Effector memory CD4-positive, alpha-beta T cell (primary cell): ENCODE measurements at regions not wholly inside any gene's neighbourhood (a gene's known extent, or its start where the extent isn't known, plus 50 kb on each side); places are given as distances from the start of the nearest gene placed in this dataset.

Experiments
- DNase-seq, 3 donors: peaks; one replicate each; pipeline ENCODE4 v3.0.0-alpha.2; 2020
- H3K27ac ChIP-seq: 2 replicates; pipeline ENCODE4 v1.7.0; 2013; ENCODE audit warnings: mild to moderate bottlenecking, low read length, moderate library complexity; ENCODE audit not compliant: insufficient read depth, poor library complexity, severe bottlenecking
- H3K27me3 ChIP-seq: replicated peaks from 2 replicates; pipeline ENCODE4 v1.7.0; 2013; ENCODE audit warnings: mild to moderate bottlenecking, low read length; ENCODE audit not compliant: insufficient read depth, control insufficient read depth, poor library complexity, severe bottlenecking
- H3K36me3 ChIP-seq: 2 replicates; pipeline ENCODE4 v1.7.0; 2013; ENCODE audit warnings: mild to moderate bottlenecking, low read length, moderate library complexity; ENCODE audit not compliant: control insufficient read depth, insufficient read depth
- H3K4me1 ChIP-seq: 2 replicates; pipeline ENCODE4 v1.7.0; 2013; ENCODE audit warnings: low read length, mild to moderate bottlenecking; ENCODE audit not compliant: control insufficient read depth, insufficient read depth, poor library complexity, severe bottlenecking
- H3K4me3 ChIP-seq: 2 replicates; pipeline ENCODE4 v1.7.0; 2013; ENCODE audit warnings: low read length, low read depth, mild to moderate bottlenecking; ENCODE audit not compliant: insufficient read depth, poor library complexity, severe bottlenecking
- H3K9me3 ChIP-seq: 2 replicates; pipeline ENCODE4 v1.7.0; 2013; ENCODE audit warnings: mild to moderate bottlenecking, low read length, moderate library complexity; ENCODE audit not compliant: control insufficient read depth

DNA sequence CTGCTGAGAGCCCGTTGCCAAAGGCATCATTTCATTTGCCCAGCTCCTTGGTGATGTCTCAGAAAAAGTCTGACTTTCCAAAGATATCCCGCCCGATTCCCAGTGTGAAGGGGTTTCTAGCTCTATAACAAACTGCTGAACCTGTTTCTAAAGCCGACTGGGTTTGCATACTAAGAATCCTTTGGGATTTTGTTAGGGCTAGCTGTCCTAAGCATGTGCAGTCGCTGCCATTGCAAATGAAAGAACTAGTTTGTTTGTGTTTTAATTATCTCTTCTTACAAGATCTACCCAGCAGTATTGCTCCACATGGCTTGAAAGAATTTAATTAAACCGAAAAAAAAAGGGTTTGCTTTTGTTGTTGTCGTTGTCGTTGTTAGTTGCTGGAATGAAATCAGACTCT, 476.6 kb downstream of the GATA3 start:
- Histone ChIP-seq H3K4me3 (no peak overlapping the region), H3K4me1 (no peaks in the 10 kb centered on the region), H3K9me3 (no peaks in the 10 kb centered on the region), H3K27ac (no peak overlapping the region), H3K27me3 (peaks cover 3% of the 10 kb centered on the region), H3K36me3 (no peaks in the 10 kb centered on the region)
- no peak for DNase-seq

DNA sequence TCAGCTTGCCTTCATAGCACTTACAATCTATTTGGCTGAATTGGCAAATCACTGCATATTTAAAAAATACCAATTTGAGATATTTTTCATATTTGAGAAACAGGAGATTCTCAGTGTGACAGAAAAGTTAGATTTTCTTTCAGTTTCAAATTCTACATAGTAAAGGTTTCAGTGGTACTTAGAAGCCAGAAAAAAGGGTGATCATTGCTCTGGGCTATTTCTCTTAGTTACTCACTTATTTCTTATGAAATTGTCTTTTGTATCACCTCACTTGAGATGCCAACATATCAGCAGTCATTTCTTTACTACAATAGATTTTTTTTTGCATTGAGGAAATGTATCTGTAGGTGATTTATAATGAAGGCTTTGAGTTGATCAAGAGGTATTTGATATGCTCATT, 478.2 kb downstream of the GATA3 start:
- Histone ChIP-seq H3K4me3 (no peak overlapping the region), H3K4me1 (no peaks in the 10 kb centered on the region), H3K27ac (no peak overlapping the region), H3K9me3 (no peaks in the 10 kb centered on the region), H3K27me3 (no peaks in the 10 kb centered on the region), H3K36me3 (no peaks in the 10 kb centered on the region)
- no peak for DNase-seq

DNA sequence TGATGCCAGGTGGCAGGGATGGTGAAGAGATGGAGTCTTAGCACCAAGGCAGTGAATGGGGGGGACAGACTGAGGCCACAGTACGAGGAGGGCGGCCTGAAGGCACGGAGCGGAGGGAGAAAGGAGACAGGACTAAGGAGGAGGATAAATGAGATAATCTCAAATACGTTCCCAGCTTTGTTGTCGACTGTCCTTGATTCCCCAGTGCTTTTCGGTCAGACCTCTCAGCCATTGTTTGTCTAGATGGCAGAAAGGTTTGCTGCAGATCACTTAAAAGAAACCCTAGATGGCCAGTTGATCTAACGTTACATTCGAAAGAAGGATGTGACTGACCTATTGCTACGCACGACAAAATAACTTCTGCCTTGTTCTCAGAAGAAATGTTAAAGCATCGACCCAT, 479.0 kb downstream of the GATA3 start:
- Histone ChIP-seq H3K9me3 (no peaks in the 10 kb centered on the region), H3K4me3 (no peak overlapping the region), H3K27me3 (no peaks in the 10 kb centered on the region)

DNA sequence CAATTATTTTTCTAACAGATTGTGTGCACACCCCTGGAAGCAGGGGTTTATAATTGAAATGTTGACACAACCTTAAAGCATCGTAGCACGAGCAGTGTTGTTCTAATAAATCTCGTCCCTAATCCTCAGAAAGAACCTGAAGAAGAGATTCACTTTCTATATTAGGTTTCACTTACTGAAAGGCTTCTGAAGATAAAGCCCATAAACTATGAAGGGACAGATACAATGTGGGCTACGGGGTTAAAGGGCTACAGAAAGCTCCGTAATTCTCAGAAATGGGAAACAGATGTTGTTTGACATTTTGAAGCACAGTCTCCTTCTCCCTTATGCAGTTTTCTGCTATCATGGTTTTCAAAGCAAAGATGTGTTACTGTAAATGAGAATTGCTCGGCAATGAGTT, 479.6 kb downstream of the GATA3 start:
- H3K4me1 ChIP-seq = no peaks in the 10 kb centered on the region
- H3K9me3 ChIP-seq = no peaks in the 10 kb centered on the region
- H3K27ac ChIP-seq = no peak overlapping the region
- H3K36me3 ChIP-seq = no peaks in the 10 kb centered on the region
- DNase-seq = no peak
- no peak overlapping the region for H3K4me3 ChIP-seq
- H3K27me3 ChIP-seq = no peaks in the 10 kb centered on the region

More for the DNA sequence above, 479.0 kb downstream of the GATA3 start:
- Histone ChIP-seq H3K27ac (no peak overlapping the region), H3K4me1 (no peaks in the 10 kb centered on the region), H3K36me3 (no peaks in the 10 kb centered on the region)
- DNase-seq = no peak

DNA sequence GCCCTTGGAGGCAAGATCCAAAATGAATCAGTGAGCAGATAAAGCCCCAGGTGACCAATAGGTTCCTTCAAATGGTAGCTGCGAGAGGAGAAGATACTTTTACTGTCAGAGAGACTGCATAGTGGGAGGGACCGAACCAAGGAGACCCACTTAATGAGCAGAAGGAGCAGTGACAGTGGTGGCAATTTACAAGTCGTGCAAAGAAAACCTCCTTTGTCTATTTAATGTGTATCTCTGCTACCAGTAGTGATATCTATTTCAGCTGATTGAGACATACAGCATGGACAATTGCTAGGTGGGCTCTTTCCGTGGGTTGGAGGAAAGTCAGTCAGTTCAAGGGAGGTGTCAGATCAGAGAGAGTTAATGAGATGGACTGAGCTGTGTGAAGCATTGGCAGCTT, 480.4 kb downstream of the GATA3 start:
- DNase-seq = no peak
- H3K27me3 ChIP-seq = no peaks in the 10 kb centered on the region
- no peaks in the 10 kb centered on the region for H3K36me3 ChIP-seq
- no peak overlapping the region for H3K4me3 ChIP-seq
- H3K4me1 ChIP-seq = no peaks in the 10 kb centered on the region
- H3K27ac ChIP-seq = no peak overlapping the region
- no peaks in the 10 kb centered on the region for H3K9me3 ChIP-seq

DNA sequence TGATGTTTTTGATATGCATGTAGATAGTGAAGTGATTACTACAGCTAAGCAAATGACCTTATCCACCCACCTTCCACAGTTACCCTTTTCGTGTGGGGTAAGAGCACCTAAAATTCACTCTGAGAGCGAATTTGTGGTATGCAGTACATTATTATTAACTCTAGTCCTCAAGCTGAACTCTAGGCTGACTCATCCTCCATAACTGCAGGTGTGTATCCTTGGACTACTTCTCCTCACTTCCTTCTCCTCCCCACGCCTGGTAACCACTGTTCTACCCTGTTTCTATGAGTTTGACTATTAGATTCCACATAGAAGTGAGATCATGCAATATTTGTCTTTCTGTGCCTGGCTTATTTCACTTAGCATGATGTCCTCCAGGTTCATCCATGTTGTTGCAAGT, 484.6 kb downstream of the GATA3 start:
- Histone ChIP-seq H3K27me3 (no peaks in the 10 kb centered on the region), H3K9me3 (no peaks in the 10 kb centered on the region), H3K4me3 (no peak overlapping the region), H3K4me1 (no peaks in the 10 kb centered on the region), H3K36me3 (no peaks in the 10 kb centered on the region), H3K27ac (no peak overlapping the region)
- DNase-seq = no peak

DNA sequence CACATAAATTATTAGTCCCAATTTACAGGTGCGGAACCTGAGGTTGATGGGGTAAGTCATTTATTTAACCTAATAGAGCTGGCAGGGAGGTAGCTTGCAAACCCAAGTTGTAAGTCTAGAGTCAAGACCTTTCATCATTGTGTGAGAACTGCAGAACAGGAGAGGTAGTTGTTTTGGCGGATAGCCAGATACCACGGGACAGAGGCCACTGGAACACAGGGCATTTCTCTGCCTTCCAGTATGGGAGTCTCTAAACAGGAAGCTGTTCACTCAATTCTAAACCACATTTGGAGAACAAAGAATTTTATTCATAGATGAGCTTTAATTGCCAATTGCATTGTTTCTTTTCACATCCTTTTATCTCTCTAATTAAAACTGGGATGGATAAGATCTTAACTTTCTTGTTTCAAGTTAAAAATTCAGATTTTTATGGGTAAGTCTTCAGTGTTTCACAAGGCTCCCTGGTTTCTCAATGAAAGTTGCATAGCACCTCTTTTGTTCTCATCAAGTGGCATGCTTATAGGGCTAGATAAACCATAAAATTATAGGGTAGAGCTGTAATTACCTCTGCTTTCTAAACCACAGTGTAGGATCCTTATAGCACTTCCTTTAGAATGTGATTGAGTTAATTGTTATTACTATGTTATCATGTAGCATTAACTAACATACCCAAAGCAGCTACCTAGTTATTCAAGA, 489.0 kb downstream of the GATA3 start:
- no peaks in the 10 kb centered on the region for H3K9me3 ChIP-seq
- H3K4me3 ChIP-seq = no peak overlapping the region
- H3K27ac ChIP-seq = no peak overlapping the region
- H3K36me3 ChIP-seq = no peaks in the 10 kb centered on the region
- H3K4me1 ChIP-seq = no peaks in the 10 kb centered on the region
- no peaks in the 10 kb centered on the region for H3K27me3 ChIP-seq
- no peak for DNase-seq

DNA sequence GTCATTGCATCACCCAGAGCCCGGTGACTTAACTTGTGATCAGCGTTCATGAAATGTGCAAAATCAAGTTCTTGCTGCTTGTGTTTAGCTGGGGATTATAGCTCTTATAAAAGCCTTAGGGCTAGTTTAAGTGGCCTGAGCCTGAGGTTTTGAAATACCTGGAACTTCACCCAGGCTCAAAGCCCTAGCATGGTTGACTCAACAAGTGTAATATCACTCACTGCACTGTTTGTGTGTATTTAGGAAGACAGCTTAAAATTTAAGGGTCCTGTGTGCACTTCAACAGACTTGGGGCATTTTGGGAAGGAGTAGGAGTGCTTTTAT, 489.5 kb downstream of the GATA3 start:
- no peak overlapping the region for H3K27ac ChIP-seq
- H3K4me1 ChIP-seq = no peaks in the 10 kb centered on the region
- no peak for DNase-seq
- H3K4me3 ChIP-seq = no peak overlapping the region
- no peaks in the 10 kb centered on the region for H3K27me3 ChIP-seq
- no peaks in the 10 kb centered on the region for H3K36me3 ChIP-seq
- no peaks in the 10 kb centered on the region for H3K9me3 ChIP-seq

DNA sequence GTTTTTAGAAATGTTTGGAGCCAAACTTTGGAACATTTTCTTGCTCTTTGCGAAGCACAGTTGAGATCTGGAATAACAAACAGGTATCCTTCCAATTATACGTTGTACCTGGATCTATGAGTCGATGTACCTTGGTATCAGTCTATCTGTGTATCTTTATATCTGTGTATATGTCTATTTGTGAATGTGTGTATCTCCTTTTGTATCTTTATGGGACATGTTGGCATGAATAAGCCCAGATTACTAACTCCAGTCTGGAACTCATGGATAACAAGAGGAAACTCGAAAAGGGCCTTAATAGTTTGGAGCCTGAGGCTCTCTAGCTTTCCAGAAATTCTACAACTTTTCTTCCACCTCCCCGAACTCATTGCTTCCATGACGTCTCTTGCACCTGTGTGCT, 490.0 kb downstream of the GATA3 start:
- no peak overlapping the region for H3K27ac ChIP-seq
- no peak overlapping the region for H3K4me3 ChIP-seq
- H3K4me1 ChIP-seq = no peaks in the 10 kb centered on the region
- H3K36me3 ChIP-seq = no peaks in the 10 kb centered on the region
- H3K9me3 ChIP-seq = no peaks in the 10 kb centered on the region
- no peaks in the 10 kb centered on the region for H3K27me3 ChIP-seq
- no peak for DNase-seq

DNA sequence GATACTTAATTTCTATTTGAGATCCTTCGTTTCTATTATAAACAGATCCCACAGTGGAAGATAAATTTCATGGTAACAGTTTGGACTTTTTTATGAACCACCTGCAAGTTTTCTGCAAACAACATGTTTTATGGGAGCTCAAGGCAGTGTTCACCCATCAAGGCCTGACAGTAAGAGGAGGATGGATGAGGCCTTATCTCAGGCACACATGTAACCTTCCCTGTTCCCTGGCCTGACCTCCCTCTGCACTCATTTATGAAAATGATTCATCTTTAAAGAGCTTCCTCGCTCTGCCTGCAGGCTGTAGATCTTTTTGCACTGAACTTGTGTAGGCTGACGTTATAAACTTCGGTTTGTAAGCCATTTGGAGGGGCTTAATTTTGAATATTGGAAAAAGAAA, 500.1 kb downstream of the GATA3 start:
- DNase-seq = no peak
- H3K27ac ChIP-seq = no peak overlapping the region

More for the DNA sequence above, 500.1 kb downstream of the GATA3 start:
- H3K9me3 ChIP-seq = no peaks in the 10 kb centered on the region
- H3K27me3 ChIP-seq = no peaks in the 10 kb centered on the region
- no peaks in the 10 kb centered on the region for H3K36me3 ChIP-seq
- H3K4me1 ChIP-seq = no peaks in the 10 kb centered on the region
- H3K4me3 ChIP-seq = no peak overlapping the region
